ENCODE measurements at regions not wholly inside any gene's neighbourhood (a gene's known extent, or its start where the extent isn't known, plus 50 kb on each side); places are given as distances from the start of the nearest gene placed in this dataset.

DNA sequence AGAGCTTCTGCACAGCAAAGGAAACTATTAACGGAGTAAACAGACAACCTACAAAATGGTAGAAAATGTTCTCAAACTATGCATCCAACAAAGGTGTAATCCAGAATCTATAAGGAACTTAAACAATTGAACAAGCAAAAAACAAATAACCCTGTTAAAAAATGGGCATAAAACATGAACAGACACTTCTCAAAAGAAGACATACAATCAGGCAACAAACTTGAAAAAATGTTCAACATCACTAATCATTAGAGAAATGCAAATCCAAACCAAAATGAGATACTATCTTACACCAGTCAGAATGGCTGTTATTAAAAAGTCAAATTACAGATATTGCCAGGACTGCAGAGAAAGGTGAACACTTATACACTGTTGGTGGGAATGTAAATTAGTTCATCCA lies 309.6 kb upstream of the KLF3 start:
- TF ChIP-seq, protein P1, sequence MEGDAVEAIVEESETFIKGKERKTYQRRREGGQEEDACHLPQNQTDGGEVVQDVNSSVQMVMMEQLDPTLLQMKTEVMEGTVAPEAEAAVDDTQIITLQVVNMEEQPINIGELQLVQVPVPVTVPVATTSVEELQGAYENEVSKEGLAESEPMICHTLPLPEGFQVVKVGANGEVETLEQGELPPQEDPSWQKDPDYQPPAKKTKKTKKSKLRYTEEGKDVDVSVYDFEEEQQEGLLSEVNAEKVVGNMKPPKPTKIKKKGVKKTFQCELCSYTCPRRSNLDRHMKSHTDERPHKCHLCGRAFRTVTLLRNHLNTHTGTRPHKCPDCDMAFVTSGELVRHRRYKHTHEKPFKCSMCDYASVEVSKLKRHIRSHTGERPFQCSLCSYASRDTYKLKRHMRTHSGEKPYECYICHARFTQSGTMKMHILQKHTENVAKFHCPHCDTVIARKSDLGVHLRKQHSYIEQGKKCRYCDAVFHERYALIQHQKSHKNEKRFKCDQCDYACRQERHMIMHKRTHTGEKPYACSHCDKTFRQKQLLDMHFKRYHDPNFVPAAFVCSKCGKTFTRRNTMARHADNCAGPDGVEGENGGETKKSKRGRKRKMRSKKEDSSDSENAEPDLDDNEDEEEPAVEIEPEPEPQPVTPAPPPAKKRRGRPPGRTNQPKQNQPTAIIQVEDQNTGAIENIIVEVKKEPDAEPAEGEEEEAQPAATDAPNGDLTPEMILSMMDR (IDR thresholded peaks at IDR 0.05): no peak
- no peak for TF ChIP-seq POLR2A (IDR thresholded peaks at IDR 0.05)
